HG03342 (cell line): ENCODE measurements at regions not wholly inside any gene's neighbourhood (a gene's known extent, or its start where the extent isn't known, plus 50 kb on each side); places are given as distances from the start of the nearest gene placed in this dataset.

ENCODE experiments used
- ATAC-seq: cut with Tn5 transposase; IDR thresholded peaks from one replicate; pipeline ENCODE4 v1.9.1; 2021; ENCODE audit warnings: mild to moderate bottlenecking, moderate library complexity; ENCODE audit not compliant: unreplicated experiment

DNA sequence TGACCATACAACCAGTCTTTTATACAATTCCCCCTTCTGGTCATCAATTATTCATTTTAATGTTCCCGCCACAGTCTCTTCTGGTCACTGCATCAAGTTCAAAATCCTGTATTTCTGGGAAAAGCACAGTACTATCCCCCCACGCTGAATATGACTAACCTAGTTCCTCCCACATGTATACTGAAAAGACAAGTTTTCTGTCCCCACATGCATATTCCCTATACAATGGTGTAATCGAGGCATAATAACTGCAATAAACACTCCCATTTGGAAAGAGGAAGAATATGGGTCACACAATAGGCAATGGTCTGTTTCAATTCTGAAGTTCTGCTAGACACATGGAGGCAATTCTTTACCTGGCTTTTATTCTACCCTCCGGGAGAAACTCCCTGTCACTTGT is 344.9 kb downstream of the EFNA5 start:
- no peak for ATAC-seq

DNA sequence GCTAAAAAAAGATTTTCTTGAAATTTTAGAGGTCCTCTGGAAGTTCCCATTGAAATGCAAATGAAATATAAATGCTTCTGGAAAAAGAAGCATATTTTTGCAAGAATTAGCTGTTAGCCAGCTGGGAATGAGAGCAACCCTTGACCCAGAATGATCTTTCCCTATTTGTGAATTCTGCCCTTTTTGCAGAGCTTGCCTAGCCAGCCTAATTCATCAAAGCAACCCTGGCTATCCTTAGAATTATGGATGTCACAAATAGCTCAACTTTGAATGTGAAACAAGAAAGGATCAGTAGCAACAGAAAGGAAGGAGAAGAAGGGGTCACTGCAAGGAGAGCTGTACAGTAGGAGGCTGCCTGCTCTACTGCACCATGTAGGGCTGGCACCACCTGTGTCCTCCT is 345.9 kb downstream of the EFNA5 start:
- ATAC-seq: no peak

GRCh38 chr5:107324071-107324470 is 346.7 kb downstream of the EFNA5 start:
- ATAC-seq: no peak

DNA sequence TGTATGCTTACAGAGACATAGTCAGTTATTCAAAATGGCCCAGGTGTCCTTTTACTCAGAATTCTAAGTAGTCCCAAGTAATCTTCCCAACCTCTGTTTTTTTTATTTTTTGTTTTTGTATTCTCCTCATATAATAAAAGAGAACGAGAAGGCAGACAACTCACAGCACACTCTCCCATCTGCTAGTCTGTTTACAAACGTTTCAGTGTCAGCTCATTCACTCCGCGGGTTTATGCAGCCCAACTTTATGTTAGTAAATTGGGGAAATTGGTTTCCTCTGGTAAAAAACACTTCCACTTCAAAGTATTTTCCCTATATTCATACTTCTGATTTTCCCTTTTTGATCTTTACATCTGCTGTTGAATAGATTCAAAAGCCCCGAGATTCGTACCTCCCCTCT is 347.2 kb downstream of the EFNA5 start:
- no peak for ATAC-seq

DNA sequence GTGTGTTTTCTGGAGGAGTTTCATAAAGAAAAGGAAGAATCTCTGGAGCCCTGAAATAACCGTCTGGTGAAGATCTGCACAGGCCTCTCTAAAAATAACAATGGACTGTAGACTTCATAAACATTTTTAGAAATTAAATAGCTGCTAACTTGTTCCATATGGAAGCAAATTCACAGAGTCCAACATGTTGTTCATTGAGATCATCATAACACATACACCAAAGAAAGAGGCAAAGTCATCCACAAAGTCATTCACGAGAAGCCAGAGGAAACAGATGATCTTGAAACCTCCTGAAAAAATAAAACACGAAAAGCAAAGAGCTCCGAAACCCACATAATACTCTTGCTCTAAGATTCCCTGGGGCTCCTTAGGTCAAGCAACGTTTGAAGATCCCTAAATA is 347.8 kb downstream of the EFNA5 start:
- ATAC-seq: no peak

GRCh38 chr5:107321906-107322305 is 348.8 kb downstream of the EFNA5 start:
- ATAC-seq: no peak

DNA sequence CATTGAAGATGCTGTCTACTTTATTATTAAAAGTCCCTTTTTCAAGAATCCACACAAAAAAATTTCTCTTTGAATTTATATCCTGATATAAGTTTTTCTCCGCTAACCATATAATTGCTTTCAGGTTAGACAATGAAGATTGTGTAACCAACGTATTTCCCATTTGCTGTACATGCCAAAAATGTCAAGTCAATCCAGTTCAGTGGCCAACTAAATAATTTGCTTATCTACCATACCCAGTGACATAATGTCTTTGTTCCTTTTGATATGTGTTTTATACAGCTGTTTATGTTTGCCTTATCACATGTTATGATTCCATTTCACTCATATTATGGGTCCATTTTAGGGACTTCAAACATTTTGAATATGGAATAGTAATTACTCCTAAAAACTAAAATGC is 349.9 kb downstream of the EFNA5 start:
- ATAC-seq: no peak

- ATAC-seq: no peak
Measured at GRCh38 chr5:107320376-107320775, 350.4 kb downstream of the EFNA5 start.

DNA sequence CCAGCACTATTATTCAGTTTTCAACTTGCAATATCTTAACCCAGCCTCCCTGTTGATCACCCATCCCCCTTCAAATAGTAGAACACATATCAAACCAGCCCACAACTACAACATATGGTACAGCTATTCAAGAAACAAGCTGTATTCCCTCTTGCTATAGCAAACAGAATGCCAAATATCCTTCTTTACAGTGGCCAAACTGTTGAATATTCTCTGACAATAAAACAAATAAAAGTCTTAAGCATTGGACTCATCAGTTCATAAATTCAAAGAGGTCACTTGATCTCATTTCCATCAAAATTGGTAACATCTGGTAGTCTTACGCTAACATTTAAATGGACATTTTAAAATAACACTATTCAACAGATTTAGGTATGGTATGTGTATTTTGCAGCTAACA is 350.8 kb downstream of the EFNA5 start:
- ATAC-seq: no peak

GRCh38 chr5:107314330-107314729 is 356.4 kb downstream of the EFNA5 start:
- no peak for ATAC-seq

DNA sequence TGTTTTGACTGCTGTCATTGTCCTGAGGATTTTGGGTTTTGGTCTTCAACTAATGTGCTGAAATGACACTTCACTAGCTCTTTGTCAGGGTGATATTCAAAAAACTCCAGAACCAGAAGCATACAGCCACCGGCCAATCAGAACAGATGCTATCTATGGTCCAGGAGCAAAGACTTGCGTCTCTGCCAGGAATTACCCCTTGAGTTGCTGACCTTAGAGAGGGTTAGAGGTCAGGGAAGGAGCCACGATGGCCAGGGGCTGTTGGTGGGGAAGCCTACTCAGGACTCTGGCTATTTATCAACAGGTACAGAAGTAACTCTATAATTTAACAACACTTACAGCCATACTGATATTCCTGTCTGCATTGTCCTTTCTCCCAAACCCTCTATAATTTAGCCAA is 356.8 kb downstream of the EFNA5 start:
- ATAC-seq: no peak

DNA sequence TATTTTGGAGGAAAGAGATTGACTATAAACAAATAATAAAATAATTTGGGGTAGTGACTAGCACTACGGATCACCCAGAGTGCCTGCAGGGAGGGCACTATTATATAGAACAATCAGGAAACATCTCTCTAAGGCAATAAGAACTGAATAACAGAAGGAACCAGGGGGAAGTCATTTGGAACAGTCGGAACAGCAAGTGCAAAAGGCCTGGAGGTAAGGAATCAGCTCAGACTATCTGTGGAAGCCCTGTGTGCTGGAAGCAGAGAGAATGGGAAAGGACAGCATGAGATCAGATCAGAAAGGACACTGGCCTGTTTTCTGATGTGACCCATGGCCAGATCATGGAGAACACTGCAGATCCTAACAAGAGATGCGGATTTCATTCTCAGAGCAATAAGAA is 357.6 kb downstream of the EFNA5 start:
- no peak for ATAC-seq

DNA sequence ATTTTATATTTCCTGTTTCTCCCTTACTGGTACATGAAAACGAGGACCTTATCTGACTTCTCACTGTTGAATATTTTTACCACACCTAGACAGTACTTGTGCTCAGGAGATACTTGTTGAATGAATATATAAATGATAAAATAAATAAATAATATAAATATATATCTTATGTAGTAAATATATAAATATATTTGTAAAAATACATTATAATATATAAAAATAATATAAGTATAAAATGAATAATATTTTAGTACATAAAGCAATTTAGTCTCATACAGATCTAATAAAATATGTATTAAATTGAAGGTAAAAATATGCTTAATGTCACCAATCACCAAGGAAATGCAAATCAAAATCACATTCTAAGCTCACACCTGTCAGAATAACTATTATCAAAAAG is 360.6 kb downstream of the EFNA5 start:
- no peak for ATAC-seq

GRCh38 chr5:107306594-107306993 is 364.1 kb downstream of the EFNA5 start:
- ATAC-seq: no peak

- ATAC-seq: no peak
Measured at GRCh38 chr5:107306002-107306401, 364.7 kb downstream of the EFNA5 start.

- ATAC-seq: no peak
Measured at GRCh38 chr5:107304684-107305083, 366.1 kb downstream of the EFNA5 start.

- no peak for ATAC-seq
Measured at GRCh38 chr5:107303171-107303968, 367.4 kb downstream of the EFNA5 start.

- peak; percentile 68 for ATAC-seq
Measured at GRCh38 chr5:107302441-107302840, 368.3 kb downstream of the EFNA5 start.

- ATAC-seq: no peak
Measured at GRCh38 chr5:107301999-107302398, 368.7 kb downstream of the EFNA5 start.

DNA sequence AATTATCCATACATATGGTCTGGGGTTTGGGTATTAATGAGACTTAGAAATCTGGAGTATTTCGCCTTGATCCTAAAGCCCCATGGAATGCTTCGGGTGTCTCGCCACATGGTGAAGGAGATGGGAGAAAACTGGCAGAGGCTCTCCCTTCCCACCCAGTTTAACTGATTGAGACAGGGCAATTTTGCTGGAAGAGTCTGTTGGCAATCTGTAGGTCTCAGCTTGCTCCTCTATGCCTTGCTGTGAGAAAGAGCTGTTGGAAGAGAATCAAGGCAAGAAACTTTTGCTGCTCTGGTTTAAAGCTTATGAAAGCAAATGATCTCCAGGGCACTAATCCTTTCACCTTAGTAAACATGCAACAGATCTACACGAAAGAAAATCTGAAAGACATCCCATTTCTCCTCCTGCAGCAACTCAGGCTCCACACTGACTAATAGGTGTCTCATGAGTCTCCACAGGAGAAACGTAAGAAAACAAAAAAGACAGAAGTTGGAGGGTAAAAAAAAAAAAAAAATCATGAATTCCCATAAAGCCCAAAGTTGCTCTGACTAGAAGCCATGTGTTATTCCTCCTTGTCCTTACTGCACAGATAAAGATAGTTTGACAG is 369.9 kb downstream of the EFNA5 start:
- no peak for ATAC-seq

DNA sequence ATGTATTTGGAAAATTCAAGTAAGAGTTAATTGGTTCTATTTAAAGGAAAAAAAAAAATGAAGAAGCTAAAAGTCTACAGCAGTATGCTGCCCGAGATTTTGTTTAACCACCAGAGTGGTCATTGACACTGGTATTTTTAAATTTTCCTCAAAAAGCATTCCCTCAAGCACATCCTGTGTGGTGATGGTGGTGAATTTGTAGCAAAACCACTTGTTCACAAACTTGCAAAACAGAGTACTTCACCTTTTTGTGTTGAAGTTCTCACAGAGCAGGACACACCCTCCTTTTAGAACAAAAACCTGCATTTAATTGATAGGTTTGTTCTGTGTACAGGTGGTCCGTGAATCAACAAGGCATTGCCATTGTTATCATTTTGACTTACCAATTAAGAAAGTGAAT is 374.2 kb downstream of the EFNA5 start:
- ATAC-seq: no peak

DNA sequence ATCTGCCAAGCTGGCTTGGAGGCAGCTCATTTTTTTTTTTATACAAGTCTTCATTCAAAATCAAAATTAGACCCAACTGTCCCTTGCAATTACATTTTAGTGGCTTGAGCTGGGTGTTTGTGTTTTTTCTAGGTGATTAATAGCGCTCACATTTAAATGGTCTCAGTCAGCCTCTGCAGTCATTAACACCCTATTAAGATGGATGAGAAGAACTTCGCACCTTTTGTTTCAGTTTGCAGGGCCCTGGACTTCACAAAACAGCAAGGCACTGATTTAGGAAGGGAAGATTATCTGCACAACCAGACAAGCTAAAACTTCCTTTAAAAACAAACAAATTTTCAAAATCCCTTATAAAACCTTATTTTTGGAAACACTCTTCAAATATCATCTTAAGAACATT is 374.8 kb downstream of the EFNA5 start:
- no peak for ATAC-seq

DNA sequence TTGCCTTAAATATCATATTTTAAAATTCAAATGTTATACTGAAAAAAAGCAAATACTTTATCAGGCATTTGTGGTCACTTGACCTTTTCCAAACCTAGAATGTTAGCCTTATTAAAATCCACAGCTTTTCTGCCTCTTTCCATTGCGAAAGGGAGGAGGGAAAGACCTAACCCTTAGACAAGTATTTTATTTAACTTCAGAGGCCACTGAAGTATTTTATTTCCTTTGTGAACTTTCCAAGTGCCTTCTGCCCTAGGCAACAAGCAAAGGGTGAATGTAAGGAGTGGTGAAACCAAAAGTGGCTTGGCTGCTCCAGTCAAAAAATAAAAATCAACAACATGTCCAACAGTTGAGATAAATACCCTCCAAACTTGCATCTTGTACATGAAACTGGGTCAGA is 376.1 kb downstream of the EFNA5 start:
- no peak for ATAC-seq
